ENCODE measurements at regions not wholly inside any gene's neighbourhood (a gene's known extent, or its start where the extent isn't known, plus 50 kb on each side); places are given as distances from the start of the nearest gene placed in this dataset.

- TF ChIP-seq RFX5 (IDR thresholded peaks at IDR 0.05; ENCODE audit: low read depth, low read length): no peak
Measured at GRCh38 chr1:36585569-36586548, 103.1 kb upstream of the CSF3R start (continued).

- H3K9me1 ChIP-seq (ENCODE audit: insufficient read depth, low read length): no peaks in the 10 kb centered on the region
- intact Hi-C loops (cut with micrococcal nuclease) (no loop called here), dilution Hi-C loops (cut with HindIII; ENCODE audit: low sequenced_read_pairs, unreplicated experiment) (no loop called here), in situ Hi-C loops (cut with MboI; ENCODE audit: low sequenced_read_pairs) (loop anchor here (25.0 kb wide), 1 partner anchor 727 kb away; no protein-coding TSS in a partner anchor)
- no peak overlapping the region for H2AK5ac ChIP-seq (ENCODE audit: low read depth, low read length)
- peaks cover 18% of the 10 kb centered on the region for H3K27me3 ChIP-seq (ENCODE audit: control insufficient read depth, insufficient read depth, low read length)
- no peak overlapping the region for H3K18ac ChIP-seq (ENCODE audit: low read depth, low read length)
- no peak overlapping the region for H4K8ac ChIP-seq (ENCODE audit: low read depth in 2 of 2, low read length in 2 of 2)
- H3K9ac ChIP-seq (ENCODE audit: low read depth, low read length): no peak overlapping the region
- no peaks in the 10 kb centered on the region for H3K4me1 ChIP-seq (ENCODE audit: control insufficient read depth, insufficient read depth, low read length)
- no peak overlapping the region for H3K56ac ChIP-seq (ENCODE audit: extremely low read depth, insufficient read depth, low read length)
- no peak for ATAC-seq (ENCODE audit: low read depth)
- ChIA-PET POLR2A (ENCODE audit: unreplicated experiment) (no interaction called here), CTCF (interaction anchor here (2.1 kb wide), 1 partner anchor 9 kb away, joined by 6 read pairs; no protein-coding TSS in a partner anchor)
- no peaks in the 10 kb centered on the region for H3K79me1 ChIP-seq (ENCODE audit: low read depth in 1 of 2, low read length in 2 of 2)
- no peaks in the 10 kb centered on the region for H3K36me3 ChIP-seq (ENCODE audit: control insufficient read depth, insufficient read depth, low read length)
- H2BK120ac ChIP-seq (ENCODE audit: low read depth, low read length): no peak overlapping the region
- no peak overlapping the region for H3K23ac ChIP-seq (ENCODE audit: low read depth, low read length)
- H2BK15ac ChIP-seq (ENCODE audit: low read depth, low read length): no peak overlapping the region
- no CpG with 5 or more reads among the region's 6 CpGs for WGBS, 2 experiments (ENCODE audit: extremely low coverage in 2 of 2, insufficient read length in 1 of 2)
- H2AK9ac ChIP-seq (replicated peaks; ENCODE audit: low read depth, low read length, poor library complexity): no peak overlapping the region
- no peak overlapping the region for H4K5ac ChIP-seq (ENCODE audit: low read depth, low read length)
- no peak overlapping the region for H4K91ac ChIP-seq (ENCODE audit: insufficient read depth, low read depth, low read length)
- BruUV-seq (replicated peaks): no TSS peak
- no peak overlapping the region for H3K4me3 ChIP-seq (ENCODE audit: insufficient read depth, low read depth, low read length)
- no peak overlapping the region for H3K4ac ChIP-seq (ENCODE audit: low read depth, low read length)
- no peak overlapping the region for H3K4me2 ChIP-seq (ENCODE audit: low read depth, low read length)
- no peaks in the 10 kb centered on the region for H4K20me1 ChIP-seq (ENCODE audit: insufficient read depth, low read length)
- no peak overlapping the region for H2BK5ac ChIP-seq (ENCODE audit: low read depth, low read length, poor library complexity, severe bottlenecking)
- H2AFZ ChIP-seq (replicated peaks; ENCODE audit: low read length, poor library complexity): no peak overlapping the region
- DNase-seq: no peak
- H3K9me3 ChIP-seq (ENCODE audit: control insufficient read depth, insufficient read depth, low read length): no peaks in the 10 kb centered on the region
- H2BK20ac ChIP-seq (ENCODE audit: low read depth, low read length): no peak overlapping the region
- H3K27ac ChIP-seq (ENCODE audit: insufficient read depth, low read length): no peak overlapping the region
- H3K14ac ChIP-seq (replicated peaks; ENCODE audit: low read depth, low read length): no peak overlapping the region
- TF ChIP-seq RFX5 (IDR thresholded peaks at IDR 0.05; ENCODE audit: low read depth, low read length) (no peak), RCOR1 (IDR thresholded peaks at IDR 0.05; ENCODE audit: insufficient replicate concordance, low read length) (no peak), CTCF (conservative IDR thresholded peaks at IDR 0.05; ENCODE audit: low read depth, low read length) (no peak), NFE2L2 (IDR thresholded peaks at IDR 0.05; ENCODE audit: low read depth, low read length) (no peak), FOS (IDR thresholded peaks at IDR 0.05; ENCODE audit: low read depth, low read length) (no peak), SMC3 (IDR thresholded peaks at IDR 0.05; ENCODE audit: low read depth, low read length) (no peak), MAFK (IDR thresholded peaks at IDR 0.05; ENCODE audit: low read depth, low read length) (no peak), BHLHE40 (IDR thresholded peaks at IDR 0.05; ENCODE audit: low read depth, low read length) (no peak), MXI1 (IDR thresholded peaks at IDR 0.05; ENCODE audit: borderline replicate concordance, low read depth, low read length) (no peak), POLR2A (IDR thresholded peaks at IDR 0.05; ENCODE audit: low read depth, low read length) (no peak), MAZ (IDR thresholded peaks at IDR 0.05; ENCODE audit: borderline replicate concordance, low read depth, low read length) (no peak)
- TF ChIP-seq, protein P1, sequence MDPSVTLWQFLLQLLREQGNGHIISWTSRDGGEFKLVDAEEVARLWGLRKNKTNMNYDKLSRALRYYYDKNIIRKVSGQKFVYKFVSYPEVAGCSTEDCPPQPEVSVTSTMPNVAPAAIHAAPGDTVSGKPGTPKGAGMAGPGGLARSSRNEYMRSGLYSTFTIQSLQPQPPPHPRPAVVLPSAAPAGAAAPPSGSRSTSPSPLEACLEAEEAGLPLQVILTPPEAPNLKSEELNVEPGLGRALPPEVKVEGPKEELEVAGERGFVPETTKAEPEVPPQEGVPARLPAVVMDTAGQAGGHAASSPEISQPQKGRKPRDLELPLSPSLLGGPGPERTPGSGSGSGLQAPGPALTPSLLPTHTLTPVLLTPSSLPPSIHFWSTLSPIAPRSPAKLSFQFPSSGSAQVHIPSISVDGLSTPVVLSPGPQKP (IDR thresholded peaks at IDR 0.05; ENCODE audit: borderline replicate concordance, low read depth, low read length): no peak
Measured at GRCh38 chr1:36584874-36585453, 102.3 kb upstream of the CSF3R start.

Measured in IMR-90 (cell line).